ENCODE measurements at regions not wholly inside any gene's neighbourhood (a gene's known extent, or its start where the extent isn't known, plus 50 kb on each side); places are given as distances from the start of the nearest gene placed in this dataset.
"Not testable (repeated sequence)": the region's sequence is repeated elsewhere in the genome, so short reads cannot be mapped to it uniquely, and the experiment has no call there.

DNA sequence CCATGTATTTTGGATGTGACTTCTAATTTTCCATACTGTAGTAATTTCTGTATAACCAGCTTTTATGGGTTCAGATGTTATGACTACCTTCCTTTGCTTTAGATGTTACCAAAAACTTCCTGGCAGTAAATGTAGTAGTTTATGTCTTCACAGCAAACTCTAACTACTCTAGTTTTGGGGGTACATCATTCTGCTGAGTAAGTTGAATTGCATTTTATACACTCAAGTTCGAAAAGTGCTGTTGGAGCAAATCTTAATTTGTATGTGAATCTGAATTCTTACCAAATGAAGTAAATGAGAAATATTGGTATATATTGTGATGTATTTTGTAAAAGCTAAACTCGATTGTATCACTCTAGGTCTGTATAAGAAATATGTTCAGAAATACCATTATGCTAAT, 728.3 kb upstream of the CDH8 start:
- no peak for DNase-seq

DNA sequence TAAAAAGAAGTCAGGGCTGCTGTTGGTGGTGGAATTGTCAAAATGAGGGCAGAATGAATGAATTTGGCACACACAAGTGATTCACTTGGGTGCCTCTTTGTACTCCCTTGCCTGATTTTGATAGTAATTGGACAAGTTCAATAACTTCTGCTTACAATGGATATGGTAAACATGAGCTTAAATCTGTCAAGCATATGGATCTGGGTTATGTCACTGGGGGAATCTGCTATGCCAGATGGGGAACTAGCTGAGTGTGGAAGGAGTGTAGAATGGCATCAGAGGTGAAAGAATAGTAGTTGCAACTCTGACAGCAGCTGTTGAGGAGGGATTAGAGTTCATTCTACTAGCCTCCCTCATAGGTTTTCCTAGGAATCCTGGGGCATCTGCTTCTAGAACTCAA, 724.2 kb upstream of the CDH8 start:
- no peak for DNase-seq

DNA sequence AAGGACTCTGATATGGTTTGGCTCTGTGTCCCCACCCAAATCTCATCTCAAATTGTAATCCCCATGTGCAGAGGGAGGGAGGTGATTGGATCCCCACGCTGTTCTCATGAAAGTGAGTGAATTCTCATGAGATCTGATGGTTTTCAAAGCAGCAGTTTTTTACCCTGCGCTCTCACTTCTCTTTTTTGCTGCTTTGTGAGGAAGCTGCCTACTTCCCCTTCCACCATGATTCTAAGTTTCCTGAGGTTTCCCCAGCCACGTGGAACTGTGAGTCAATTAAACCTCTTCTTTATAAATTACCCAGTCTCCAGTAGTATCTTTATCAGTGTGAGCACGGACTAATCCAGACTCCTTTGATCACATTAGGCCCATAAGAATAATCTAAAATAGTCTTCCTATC, 719.7 kb upstream of the CDH8 start:
- no peak for DNase-seq

DNA sequence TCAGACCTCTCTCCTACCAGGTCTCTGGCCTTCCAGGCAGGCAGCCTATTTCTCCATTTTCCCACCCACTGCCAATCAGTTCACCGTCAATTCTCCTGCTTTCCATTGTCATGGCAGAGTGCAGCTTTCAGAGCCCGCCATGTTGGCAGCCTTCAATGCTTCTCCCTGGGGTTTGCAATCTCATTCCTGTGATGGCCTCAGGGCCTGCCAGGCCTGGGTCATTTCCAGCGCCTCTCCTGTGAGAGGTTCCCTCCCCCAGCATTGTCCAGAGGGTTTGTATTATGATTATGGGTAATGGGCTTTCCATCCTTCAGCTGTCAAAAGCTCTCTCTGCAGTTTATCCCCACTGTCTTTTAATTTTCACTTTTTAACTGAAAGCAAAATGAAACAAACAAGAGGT, 716.6 kb upstream of the CDH8 start:
- DNase-seq = no peak

DNA sequence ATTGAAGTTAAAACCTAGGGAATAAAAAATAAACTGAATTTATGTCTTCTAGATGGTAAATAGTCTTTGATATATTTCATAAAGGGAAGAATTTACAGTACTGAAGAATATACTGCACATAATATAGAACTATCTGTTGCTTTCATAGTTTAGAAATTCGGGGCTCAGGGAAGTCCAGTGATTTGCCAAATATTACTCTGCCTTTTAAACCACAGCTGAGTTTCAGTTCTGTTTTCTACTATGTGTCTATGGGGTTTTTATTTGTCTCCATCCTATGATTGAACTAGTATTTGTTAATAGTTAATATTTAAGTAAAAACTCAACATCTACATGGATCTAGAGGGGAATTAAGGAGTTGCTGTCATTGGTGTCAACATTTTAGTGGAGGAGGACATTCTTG, 715.0 kb upstream of the CDH8 start:
- no peak for DNase-seq

DNA sequence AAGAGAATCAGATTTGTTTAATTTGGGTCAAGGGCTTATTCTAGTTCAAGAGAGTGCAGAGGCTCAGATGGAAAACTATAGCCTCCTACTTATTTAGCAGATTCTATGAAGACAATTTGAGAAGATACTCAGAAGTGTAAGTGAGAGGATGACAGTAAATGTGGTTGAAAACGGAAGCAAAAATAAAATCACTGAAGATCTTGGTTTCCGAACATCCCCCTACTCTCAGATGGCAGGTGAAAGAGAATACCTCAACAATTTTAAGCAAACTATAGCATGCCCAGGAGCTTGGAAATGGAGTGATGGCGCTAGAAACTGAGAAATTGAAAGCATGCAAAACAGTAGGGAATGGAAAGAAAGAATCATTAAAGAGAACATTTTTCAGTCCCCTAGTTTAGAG, 705.5 kb upstream of the CDH8 start:
- no peak for DNase-seq

DNA sequence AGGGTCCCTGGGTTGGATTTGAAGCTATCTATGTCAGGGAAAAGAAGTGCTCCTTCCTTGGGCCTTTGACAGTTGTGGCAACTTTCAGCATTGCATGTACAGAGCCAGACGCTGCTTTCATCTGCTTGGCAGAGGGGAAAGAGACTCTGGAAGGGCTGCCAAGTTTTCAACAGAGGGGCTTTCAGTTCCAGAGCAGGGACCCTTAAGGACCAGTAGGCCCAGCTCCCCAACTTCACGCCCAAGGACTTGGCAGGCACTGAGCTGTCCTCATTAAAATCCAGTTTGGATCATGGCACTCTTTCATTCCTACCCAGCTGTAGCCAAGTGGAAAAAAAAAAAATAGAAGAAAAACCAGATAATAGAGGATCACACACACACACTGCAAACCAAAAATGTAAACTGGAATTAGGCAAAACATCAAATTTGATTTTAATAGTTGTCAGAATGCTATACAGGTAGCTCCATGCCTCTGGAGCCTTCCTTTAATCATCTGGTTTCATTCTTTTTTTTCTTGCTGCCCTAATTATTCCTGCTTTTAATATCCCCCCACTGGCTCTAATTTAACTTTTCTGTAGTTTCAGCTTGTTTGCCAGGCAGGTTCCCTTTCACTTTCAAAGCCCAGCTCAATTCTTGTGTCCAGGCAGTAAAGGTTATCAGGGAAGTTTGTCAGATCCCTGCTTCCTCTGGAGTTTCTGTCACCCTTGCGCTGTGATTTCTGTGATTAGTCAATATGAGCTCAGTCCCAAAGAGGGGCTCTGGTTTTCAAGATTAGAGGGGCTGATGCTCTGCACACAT, 702.6 kb upstream of the CDH8 start:
- no peak for DNase-seq

DNA sequence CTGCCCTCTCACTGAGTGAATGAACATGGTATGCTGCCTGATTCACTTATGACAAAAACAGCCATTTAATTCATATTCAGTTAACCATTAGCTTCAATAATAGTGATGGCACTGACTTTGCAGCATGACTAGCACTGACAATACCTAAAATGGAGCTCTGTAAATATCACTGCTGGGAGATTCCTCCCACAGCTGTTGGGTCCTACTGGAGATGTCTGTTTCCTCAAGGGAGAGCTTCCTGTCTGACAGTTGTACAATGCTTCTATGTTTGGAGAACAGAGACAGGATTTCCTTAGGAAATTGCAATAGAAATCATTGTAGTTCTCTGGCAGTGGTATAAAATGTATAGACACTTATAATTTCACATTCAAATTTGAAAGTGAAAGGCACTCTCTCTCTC, 695.9 kb upstream of the CDH8 start:
- no peak for DNase-seq

DNA sequence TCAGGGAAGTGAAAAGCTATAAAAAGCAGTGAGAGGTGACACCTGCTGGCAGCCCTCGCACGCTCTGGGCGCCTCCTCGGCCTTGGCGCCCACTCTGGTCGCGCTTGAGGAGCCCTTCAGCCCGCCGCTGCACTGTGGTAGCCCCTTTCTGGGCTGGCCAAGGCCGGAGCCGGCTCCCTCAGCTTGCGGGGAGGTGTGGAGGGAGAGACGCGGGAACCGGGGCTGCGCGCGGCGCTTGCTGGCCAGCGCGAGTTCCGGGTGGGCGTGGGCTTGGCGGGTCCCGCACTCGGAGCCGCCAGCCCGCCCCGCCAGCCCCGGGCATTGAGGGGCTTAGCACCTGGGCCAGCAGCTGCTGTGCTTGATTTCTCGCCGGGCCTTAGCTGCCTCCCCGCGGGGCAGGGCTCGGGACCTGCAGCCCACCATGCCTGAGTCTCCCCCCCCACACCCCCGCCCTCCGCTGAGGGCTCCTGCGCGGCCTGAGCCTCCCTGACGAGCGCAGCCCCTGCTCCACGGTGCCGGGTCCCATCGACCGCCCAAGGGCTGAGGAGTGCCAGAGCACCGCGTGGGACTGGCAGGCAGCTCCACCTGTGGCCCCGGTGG, 688.5 kb upstream of the CDH8 start:
- not testable (repeated sequence) for DNase-seq

DNA sequence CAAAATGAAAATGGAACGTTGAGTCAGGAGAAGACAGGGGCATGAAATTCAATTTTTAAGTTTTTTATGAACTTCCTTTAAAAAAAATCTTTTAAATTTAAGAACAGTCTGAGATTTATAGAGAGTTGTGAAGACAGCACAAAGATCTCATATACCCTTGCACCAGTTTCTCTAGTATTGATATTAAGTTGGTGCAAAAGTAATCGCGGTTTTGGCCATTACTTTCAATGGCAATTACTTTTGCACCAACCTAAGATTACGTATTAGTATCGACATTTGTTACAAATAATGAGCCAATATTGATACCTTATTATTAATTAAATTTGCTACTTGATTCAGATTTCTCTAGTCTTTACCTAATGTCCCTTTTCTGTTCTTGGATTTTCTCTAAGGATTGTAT, 684.4 kb upstream of the CDH8 start:
- no peak for DNase-seq

DNA sequence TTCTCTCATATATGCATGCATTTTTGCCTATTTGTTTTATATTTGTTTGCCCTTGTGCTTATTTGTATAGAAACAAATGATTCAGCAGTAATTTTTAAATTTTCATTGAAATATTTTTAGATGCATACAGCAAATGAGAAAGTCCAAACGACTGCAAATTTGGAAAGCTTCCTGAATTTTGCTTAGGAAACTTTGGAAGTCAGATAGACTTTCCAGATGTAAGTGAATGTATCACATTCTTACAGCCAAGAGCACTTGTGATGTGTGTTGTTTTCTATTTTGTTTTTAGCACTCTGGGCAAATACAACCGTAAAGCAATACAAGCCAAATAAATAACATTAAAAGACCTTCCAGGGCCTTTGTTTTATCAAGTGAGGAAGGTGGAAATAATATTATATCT, 680.8 kb upstream of the CDH8 start:
- no peak for DNase-seq

DNA sequence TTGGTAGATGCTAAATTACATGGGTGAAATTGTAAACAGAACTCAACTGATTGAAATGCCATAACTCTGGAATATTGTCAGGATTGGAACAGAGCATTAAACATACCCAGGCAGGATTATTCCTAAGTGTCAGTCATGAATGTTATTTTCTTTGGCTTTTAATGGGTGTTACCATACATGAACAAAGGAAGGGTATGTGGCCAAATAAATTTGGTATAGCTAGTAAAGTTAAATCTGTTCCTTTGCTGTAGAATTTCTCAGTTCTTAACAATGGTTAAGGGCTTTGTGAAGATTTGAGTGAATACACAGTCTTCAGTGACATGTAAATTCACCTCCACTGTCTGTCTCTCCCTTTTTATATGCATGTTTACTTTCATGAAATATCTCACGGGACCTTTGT, 679.5 kb upstream of the CDH8 start:
- no peak for DNase-seq

DNA sequence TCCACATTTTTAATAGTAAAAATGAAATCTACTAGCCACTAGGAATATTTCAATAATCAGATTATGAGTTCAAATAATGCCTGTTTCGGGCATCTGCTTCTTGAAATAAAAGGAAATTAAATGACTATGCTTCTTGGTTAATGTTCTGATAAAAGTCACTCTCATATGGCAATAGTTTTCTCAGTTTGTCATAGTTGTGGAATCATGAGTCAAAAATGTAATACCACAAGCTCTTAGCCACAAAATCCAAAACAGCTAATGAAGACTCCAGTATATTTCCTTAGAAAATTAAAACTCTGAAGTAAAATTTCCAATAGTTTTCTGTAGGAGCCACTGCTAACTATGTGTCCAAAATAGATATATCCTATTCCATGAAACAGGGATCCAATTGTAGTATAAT, 676.3 kb upstream of the CDH8 start:
- no peak for DNase-seq

DNA sequence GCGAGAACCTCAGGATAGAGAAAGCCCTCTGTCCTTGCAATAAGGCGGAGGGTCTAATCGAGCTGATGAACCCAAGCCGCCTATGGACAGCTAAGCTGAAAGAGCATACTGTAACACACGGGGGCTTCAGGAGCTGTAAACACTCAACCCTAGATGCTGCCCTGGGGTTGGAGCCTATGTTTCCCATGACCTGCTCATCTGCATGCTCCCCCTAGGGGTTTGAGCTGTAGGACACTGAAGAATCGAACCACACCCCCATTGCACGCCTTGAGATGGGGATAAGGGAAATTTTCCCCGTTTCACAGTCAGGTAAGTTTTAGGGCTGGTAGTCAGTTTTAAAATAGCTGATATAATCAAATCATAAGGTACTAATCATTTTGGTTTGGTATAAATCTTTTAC, 675.6 kb upstream of the CDH8 start:
- DNase-seq = no peak

DNA sequence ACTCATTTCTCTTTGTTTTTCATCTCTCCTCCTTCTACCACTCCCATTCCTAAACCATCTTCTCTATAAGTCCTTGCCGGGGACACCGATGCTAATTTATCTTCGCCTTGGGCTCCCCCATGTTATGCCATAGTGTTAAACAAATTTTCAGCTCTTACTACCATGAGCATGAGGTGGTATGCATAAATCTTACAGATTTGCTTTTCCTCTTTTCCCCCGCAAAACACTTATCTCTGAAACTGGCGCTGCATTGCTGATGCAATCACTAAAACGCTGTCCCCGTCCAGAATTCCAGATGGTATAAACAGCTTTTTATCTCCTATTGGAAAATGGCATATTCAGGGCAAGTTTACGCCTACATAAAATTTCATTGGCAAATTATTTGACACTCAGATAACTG, 673.6 kb upstream of the CDH8 start:
- no peak for DNase-seq

DNA sequence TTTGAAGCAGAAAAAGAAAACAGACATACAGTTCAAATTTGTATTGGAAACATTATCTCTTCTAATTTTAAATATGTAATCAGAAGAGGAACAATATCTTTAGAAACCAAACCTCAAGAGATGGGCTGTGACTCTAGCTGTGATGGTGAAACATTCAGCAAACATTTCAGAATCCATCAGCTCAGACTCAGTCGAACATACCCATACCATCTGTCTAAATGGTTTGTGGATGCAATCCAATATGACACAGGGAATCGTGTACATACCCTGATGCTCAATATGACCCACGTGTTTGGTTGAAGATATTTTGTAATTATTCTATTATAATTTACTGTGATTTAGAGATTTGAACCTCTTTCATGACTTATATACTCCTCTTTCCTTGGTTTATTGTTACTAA, 665.2 kb upstream of the CDH8 start:
- DNase-seq = no peak

DNA sequence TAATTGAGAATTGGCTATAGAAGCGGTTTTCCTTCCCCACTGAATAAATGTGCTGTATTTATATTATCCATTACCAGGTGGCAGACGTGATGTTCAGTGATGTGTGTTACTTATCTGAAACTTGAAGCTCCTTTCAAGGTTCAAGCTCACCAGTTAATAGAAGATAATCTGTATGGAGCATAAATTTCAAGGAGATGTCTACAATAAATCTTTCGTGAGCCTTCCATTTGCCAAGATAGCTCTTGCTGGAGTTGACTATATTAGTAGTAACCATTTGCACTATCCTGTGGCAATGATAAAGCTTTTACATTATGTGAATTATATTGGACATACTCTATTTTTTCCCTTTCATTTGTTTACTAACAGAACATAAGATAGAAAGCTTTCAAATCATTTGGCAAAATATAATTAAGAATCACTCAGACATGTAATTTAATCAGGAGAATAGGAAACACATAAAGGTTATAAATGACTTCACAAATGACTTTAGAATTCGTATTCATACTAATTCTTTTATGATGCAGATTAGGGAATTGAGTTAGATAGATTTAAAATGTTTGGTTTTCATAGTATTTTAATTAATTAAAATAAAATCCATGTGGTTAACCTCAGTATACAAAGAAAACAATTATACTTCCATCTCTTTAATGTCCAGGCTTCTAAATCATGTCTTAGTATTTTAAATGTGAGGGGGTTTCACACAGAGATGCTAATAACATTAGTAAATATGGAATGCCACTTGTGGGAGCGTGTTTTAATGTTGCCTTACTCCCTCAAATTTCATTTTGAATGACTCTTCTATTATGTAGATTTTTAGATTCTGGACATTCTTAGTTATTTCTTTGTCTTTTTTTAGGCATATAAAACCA, 664.4 kb upstream of the CDH8 start:
- DNase-seq = no peak

DNA sequence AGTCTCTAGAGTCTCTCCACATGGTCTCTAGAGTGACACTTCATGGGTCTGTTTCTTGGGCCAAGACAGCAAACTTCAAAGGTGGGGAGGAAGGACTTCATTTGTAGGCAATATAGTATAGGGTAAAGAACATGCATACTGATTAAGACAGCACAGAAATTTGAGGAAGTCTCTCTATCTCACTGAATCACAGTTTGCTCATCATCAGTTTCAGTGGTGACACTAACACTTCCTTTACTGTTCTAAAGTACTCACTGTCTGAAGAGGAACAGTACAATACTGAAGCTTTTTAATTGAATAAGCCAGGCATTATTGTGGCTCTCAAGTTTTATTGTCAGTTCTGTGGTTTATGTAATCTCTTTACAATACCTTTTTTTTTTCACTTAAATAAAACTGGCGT, 656.4 kb upstream of the CDH8 start:
- DNase-seq = no peak

DNA sequence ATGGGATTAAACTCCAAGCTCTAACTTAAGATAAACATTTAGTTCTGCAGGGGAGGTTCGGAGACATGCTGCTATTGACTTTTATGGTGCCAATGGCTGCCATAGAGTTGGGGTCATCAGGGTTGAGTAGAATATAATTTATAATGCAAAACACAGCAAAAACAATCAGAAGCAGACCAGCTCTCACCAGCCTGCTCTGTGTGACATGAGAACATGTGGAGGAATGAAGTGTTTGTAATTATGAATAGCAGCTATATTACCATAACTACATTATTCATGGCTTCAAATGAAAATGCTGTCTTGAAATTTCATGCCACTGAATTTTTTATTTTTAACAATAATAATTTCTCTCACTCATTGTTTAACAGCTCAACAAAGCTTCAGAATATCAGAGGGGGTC, 645.6 kb upstream of the CDH8 start:
- DNase-seq = no peak

DNA sequence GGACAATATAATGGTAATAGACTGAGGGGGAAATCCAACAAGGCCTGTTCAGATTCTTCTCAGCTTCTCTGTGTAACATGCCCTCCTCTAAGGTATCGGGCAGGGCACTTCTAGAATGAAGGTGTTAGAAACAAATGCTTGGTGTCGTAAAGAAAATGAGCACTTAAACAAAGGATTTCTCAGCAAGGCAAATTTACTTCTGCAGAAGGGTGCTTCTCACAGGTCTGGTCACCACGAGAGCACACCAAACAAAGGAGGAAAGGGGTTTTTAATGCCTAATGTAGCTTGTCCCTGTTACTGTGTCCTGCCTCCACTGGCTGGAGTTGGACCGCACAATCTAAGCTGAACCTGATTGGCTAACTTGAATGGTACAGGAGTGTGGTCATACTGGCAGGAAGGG, 642.6 kb upstream of the CDH8 start:
- no peak for DNase-seq

DNA sequence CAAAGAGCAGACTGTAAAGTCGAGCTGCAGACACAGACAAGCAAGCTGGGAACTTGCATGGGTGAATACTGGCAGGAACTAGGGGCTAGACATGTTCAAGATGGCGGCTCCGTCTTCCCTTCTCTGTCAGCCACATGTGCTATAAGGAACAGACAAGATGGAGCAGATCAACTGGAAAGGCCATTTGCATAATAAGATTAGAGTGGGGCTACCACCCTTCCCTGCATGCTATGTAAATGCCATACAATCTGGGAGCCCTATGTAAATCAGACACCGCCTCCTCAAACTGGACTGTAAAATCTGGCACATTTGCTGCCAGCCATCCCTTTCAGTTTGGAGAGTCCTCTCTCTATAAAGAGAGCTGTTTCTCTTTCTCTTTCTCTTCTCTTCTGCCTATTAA, 640.1 kb upstream of the CDH8 start:
- no peak for DNase-seq

DNA sequence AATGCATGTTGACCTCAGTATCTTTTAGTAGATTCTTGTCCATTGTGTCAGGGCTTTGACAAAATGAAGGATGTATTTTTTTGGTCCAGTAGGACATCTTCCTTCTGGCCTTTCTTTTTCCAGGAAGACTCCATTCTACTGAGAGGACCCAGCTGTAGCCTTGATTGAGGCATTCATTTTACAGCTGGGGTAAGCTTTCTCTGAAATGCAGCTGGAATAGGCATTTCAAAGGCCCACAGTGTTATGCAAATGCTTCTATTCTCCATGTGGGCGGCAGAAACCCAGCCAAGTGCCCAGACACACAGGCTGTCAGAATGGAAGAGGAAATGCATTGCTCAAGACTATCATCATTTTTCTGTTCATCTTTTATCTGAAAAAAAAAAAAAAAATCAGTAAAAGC, 629.0 kb upstream of the CDH8 start:
- no peak for DNase-seq

DNA sequence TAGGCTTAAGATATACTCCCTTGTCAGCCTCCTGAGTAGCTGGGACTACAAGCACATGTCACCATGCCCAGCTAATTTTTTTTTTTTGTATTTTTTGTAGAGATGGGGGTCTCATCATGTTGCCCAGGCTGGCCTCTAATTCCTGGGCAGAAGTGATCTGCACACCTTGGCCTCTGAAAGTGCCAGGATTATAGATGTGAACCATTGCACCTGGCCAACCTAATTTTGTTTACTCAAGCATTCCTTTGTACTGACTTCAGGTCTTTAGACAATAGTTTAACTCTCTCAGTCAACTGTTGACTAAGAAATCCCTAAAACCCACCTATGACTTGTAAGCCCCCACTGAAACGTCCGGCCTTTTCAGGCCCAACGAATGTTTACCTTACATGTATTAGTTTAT, 628.3 kb upstream of the CDH8 start:
- no peak for DNase-seq

DNA sequence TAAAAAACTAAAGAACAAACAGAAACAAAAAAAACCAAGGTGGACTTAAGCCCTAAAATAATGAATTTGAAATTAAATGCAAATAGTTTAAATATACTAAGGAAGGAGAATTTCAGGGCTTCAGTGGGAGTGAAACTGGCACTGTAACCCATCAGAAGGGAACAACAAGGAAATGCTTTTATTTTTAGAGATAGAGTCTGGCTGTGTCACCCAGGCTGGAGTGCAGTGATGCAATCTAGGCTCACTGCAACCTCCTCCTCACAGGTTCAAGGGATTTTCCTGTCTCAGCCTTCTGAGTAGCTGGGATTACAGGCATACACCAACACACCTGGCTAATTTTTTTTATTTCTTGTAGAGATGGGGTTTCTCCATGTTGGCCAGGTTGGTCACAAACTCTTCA, 625.2 kb upstream of the CDH8 start:
- no peak for DNase-seq
